H9 (cell line): ENCODE measurements at regions not wholly inside any gene's neighbourhood (a gene's known extent, or its start where the extent isn't known, plus 50 kb on each side); places are given as distances from the start of the nearest gene placed in this dataset.

Experiments used
- DNase-seq: peaks from one replicate; pipeline ENCODE4 v3.0.0-alpha.2; 2017
- H2AFZ ChIP-seq: one replicate; pipeline ENCODE4 v1.6.1; 2013; ENCODE audit warnings: mild to moderate bottlenecking, low read length, control low read depth, moderate library complexity
- H2AK5ac ChIP-seq: 2 replicates; pipeline ENCODE4 v1.6.1; 2013; ENCODE audit warnings: low read length, control low read depth, mixed read lengths; ENCODE audit not compliant: insufficient read length
- H2BK120ac ChIP-seq: one replicate; pipeline ENCODE4 v1.6.1; 2013; ENCODE audit warnings: low read depth, mild to moderate bottlenecking, low read length, control low read depth, inconsistent platforms; ENCODE audit not compliant: poor library complexity, severe bottlenecking
- H2BK12ac ChIP-seq: 2 replicates; pipeline ENCODE4 v1.6.1; 2013; ENCODE audit warnings: low read length, control low read depth, mixed read lengths, low read depth; ENCODE audit not compliant: insufficient read length
- H2BK15ac ChIP-seq: 2 replicates; pipeline ENCODE4 v1.6.1; 2013; ENCODE audit warnings: low read depth, low read length, control low read depth
- H2BK20ac ChIP-seq: one replicate; pipeline ENCODE4 v1.6.1; 2013; ENCODE audit warnings: low read depth, mild to moderate bottlenecking, low read length, control low read depth, inconsistent platforms; ENCODE audit not compliant: poor library complexity, severe bottlenecking
- H2BK5ac ChIP-seq: 2 replicates; pipeline ENCODE4 v1.6.1; 2013; ENCODE audit warnings: low read length, control low read depth, mixed read lengths; ENCODE audit not compliant: insufficient read length
- H3K14ac ChIP-seq: 2 replicates; pipeline ENCODE4 v1.6.1; 2013; ENCODE audit warnings: low read length, control low read depth; ENCODE audit not compliant: insufficient read depth
- H3K18ac ChIP-seq: 2 replicates; pipeline ENCODE4 v1.6.1; 2013; ENCODE audit warnings: low read depth, mild to moderate bottlenecking, mixed read lengths, low read length, control low read depth; ENCODE audit not compliant: insufficient read length
- H3K23ac ChIP-seq: 2 replicates; pipeline ENCODE4 v1.6.1; 2013; ENCODE audit warnings: low read length, control low read depth, mixed read lengths, low read depth; ENCODE audit not compliant: insufficient read length
- H3K23me2 ChIP-seq: 2 replicates; pipeline ENCODE4 v1.6.1; 2013; ENCODE audit warnings: low read depth, mild to moderate bottlenecking, mixed read lengths, low read length, control low read depth; ENCODE audit not compliant: insufficient read length, poor library complexity, severe bottlenecking
- H3K27ac ChIP-seq: 2 replicates; pipeline ENCODE4 v1.5.1; 2013; ENCODE audit warnings: low read length, control low read depth, mixed read lengths, low read depth; ENCODE audit not compliant: insufficient read length
- H3K27me3 ChIP-seq: 2 replicates; pipeline ENCODE4 v1.6.1; 2013; ENCODE audit warnings: low read length, control low read depth, inconsistent platforms; ENCODE audit not compliant: insufficient read depth
- H3K4ac ChIP-seq: 2 replicates; pipeline ENCODE4 v1.6.1; 2013; ENCODE audit warnings: low read depth, mild to moderate bottlenecking, control low read depth, inconsistent platforms, low read length, moderate library complexity
- H3K4me1 ChIP-seq: 2 replicates; pipeline ENCODE4 v1.6.1; 2013; ENCODE audit warnings: low read length, control low read depth, inconsistent platforms; ENCODE audit not compliant: insufficient read depth
- H3K4me2 ChIP-seq: 2 replicates; pipeline ENCODE4 v1.6.1; 2013; ENCODE audit warnings: low read length, control low read depth, mixed read lengths; ENCODE audit not compliant: insufficient read length, insufficient read depth
- H3K56ac ChIP-seq: 2 replicates; pipeline ENCODE4 v1.6.1; 2013; ENCODE audit warnings: low read depth, mild to moderate bottlenecking, mixed read lengths, low read length, control low read depth; ENCODE audit not compliant: insufficient read length
- H3K79me1 ChIP-seq: 2 replicates; pipeline ENCODE4 v1.6.1; 2013; ENCODE audit warnings: low read depth, mild to moderate bottlenecking, moderate library complexity, low read length, control low read depth, inconsistent platforms; ENCODE audit not compliant: insufficient read depth, poor library complexity, severe bottlenecking
- H3K79me2 ChIP-seq: 2 replicates; pipeline ENCODE4 v1.6.1; 2013; ENCODE audit warnings: low read length, control low read depth, inconsistent platforms; ENCODE audit not compliant: insufficient read depth
- H3K9ac ChIP-seq: 2 replicates; pipeline ENCODE4 v1.6.1; 2013; ENCODE audit warnings: low read length, control low read depth, mixed read lengths; ENCODE audit not compliant: insufficient read length; ENCODE audit errors: extremely low read depth
- H3K9me3 ChIP-seq: one replicate; pipeline ENCODE4 v1.6.1; 2013; ENCODE audit warnings: low read depth, low read length, inconsistent platforms; ENCODE audit not compliant: control insufficient read depth
- H3T11ph ChIP-seq: one replicate; pipeline ENCODE4 v1.6.1; 2013; ENCODE audit warnings: mild to moderate bottlenecking, low read length, control low read depth, inconsistent platforms
- H4K20me1 ChIP-seq: one replicate; pipeline ENCODE4 v1.6.1; 2013; ENCODE audit not compliant: control insufficient read depth, insufficient read length, insufficient read depth
- H4K5ac ChIP-seq: 2 replicates; pipeline ENCODE4 v1.6.1; 2013; ENCODE audit warnings: low read depth, mild to moderate bottlenecking, mixed read lengths, low read length, control low read depth; ENCODE audit not compliant: insufficient read length
- H4K8ac ChIP-seq: replicated peaks from 2 replicates; pipeline ENCODE4 v1.6.1; 2013; ENCODE audit warnings: low read length, control low read depth, mixed read lengths, low read depth; ENCODE audit not compliant: insufficient read length
- H4K91ac ChIP-seq: 2 replicates; pipeline ENCODE4 v1.6.1; 2013; ENCODE audit warnings: low read depth, mild to moderate bottlenecking, moderate library complexity, mixed read lengths, low read length, control low read depth; ENCODE audit not compliant: insufficient read length
- H3K27ac Mint-ChIP-seq, 3 experiments: 2 replicates in 2 of 3; 3 replicates in 1 of 3; pipeline ENCODE4 v1.8.0; 2020 to 2021; ENCODE audit warnings: mixed read lengths in 3 of 3, mild to moderate bottlenecking in 1 of 3, moderate library complexity in 1 of 3
- H3K27me3 Mint-ChIP-seq: 2 replicates; pipeline ENCODE4 v1.8.0; 2021; ENCODE audit warnings: low read depth, mild to moderate bottlenecking, moderate library complexity, mixed read lengths
- H3K36me3 Mint-ChIP-seq, 3 experiments: 2 replicates in 2 of 3; 3 replicates in 1 of 3; pipeline ENCODE4 v1.8.0; 2020 to 2021; ENCODE audit warnings: low read depth in 3 of 3, mixed read lengths in 3 of 3; ENCODE audit not compliant: insufficient read depth in 1 of 3
- H3K4me1 Mint-ChIP-seq, 2 experiments: 2 replicates each; pipeline ENCODE4 v1.8.0; 2020; ENCODE audit warnings: mixed read lengths in 2 of 2
- H3K4me3 Mint-ChIP-seq, 2 experiments: 2 replicates in 1 of 2; 3 replicates in 1 of 2; pipeline ENCODE4 v1.8.0; 2020 to 2021; ENCODE audit warnings: mild to moderate bottlenecking in 2 of 2, mixed read lengths in 2 of 2, moderate library complexity in 1 of 2
- H3K9me3 Mint-ChIP-seq, 2 experiments: 2 replicates in 1 of 2; 3 replicates in 1 of 2; pipeline ENCODE4 v1.8.0; 2020; ENCODE audit warnings: mild to moderate bottlenecking in 2 of 2, mixed read lengths in 2 of 2, moderate library complexity in 1 of 2
- WGBS: extraction: QIAGEN DNeasy Blood & Tissue Kit; methylation state at CpG from one replicate; pipeline ENCODE4 v1.1.7; 2013; ENCODE audit warnings: missing lambda C conversion rate, low lambda C conversion rate, mixed read lengths; ENCODE audit not compliant: insufficient read length; ENCODE audit errors: extremely low coverage; 5-methylcytosine and 5-hydroxymethylcytosine counted together
- TF ChIP-seq, protein P1 (sequence below): fragments of 200-600 bp; sonication (generic); conservative IDR thresholded peaks from 3 replicates; pipeline ENCODE4 v1.8.0; 2021; ENCODE audit warnings: antibody characterized with exemption, mild to moderate bottlenecking

DNA sequence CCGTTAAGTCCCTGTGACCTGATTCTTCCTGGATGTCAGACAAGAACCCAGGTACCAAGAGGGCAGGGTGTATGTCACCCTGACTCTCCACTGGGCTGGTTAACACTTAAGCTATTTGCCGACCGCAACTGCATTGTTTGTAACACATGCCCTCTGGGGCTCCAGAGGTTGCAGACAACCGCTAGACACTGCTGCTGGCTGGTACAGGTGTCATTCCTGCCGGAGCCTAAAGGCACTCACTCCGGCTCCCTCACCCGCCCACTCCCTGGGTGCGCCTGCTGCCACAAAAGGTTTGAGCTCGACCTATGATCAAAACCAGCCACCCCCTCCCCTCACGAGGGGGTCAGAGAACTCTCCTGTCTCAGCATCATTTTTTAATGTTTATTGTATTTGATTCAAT is 208.2 kb downstream of the FAT4 start:
- no peak overlapping the region for H2AFZ ChIP-seq
- TF ChIP-seq, protein P1, sequence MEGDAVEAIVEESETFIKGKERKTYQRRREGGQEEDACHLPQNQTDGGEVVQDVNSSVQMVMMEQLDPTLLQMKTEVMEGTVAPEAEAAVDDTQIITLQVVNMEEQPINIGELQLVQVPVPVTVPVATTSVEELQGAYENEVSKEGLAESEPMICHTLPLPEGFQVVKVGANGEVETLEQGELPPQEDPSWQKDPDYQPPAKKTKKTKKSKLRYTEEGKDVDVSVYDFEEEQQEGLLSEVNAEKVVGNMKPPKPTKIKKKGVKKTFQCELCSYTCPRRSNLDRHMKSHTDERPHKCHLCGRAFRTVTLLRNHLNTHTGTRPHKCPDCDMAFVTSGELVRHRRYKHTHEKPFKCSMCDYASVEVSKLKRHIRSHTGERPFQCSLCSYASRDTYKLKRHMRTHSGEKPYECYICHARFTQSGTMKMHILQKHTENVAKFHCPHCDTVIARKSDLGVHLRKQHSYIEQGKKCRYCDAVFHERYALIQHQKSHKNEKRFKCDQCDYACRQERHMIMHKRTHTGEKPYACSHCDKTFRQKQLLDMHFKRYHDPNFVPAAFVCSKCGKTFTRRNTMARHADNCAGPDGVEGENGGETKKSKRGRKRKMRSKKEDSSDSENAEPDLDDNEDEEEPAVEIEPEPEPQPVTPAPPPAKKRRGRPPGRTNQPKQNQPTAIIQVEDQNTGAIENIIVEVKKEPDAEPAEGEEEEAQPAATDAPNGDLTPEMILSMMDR: no peak
- no peak overlapping the region for H2BK12ac ChIP-seq
- no peak overlapping the region for H2BK20ac ChIP-seq
- H3K4me2 ChIP-seq: no peak overlapping the region
- no peak overlapping the region for H4K8ac ChIP-seq
- H3K9me3 ChIP-seq: no peaks in the 10 kb centered on the region
- DNase-seq: peak; percentile 63
- H3K23me2 ChIP-seq: no peaks in the 10 kb centered on the region
- H3K4me1 ChIP-seq: no peaks in the 10 kb centered on the region
- no peak overlapping the region for H2AK5ac ChIP-seq
- H3K18ac ChIP-seq: no peak overlapping the region
- H3K4ac ChIP-seq: no peak overlapping the region
- H3T11ph ChIP-seq: no peak overlapping the region
- H4K5ac ChIP-seq: no peak overlapping the region
- Mint-ChIP-seq H3K36me3 (no peaks in the 10 kb centered on the region), H3K9me3 (no peaks in the 10 kb centered on the region), H3K27ac (no peak overlapping the region), H3K4me1 (peaks cover 13 to 15% of the 10 kb centered on the region in 2 experiments), H3K4me3 (no peak overlapping the region), H3K27me3 (no peaks in the 10 kb centered on the region)
- H3K23ac ChIP-seq: no peak overlapping the region
- no peak overlapping the region for H3K14ac ChIP-seq
- no peaks in the 10 kb centered on the region for H3K27me3 ChIP-seq
- WGBS: no CpG with 5 or more reads among the region's 10 CpGs
- H4K91ac ChIP-seq: no peak overlapping the region
- no peaks in the 10 kb centered on the region for H3K79me1 ChIP-seq
- no peaks in the 10 kb centered on the region for H3K79me2 ChIP-seq
- no peaks in the 10 kb centered on the region for H4K20me1 ChIP-seq
- H3K9ac ChIP-seq: no peak overlapping the region
- H2BK15ac ChIP-seq: no peak overlapping the region
- no peak overlapping the region for H2BK5ac ChIP-seq
- H3K27ac ChIP-seq: no peak overlapping the region
- no peak overlapping the region for H2BK120ac ChIP-seq
- H3K56ac ChIP-seq: no peak overlapping the region
